Muscle of back (tissue), 3 donors: ENCODE measurements at regions not wholly inside any gene's neighbourhood (a gene's known extent, or its start where the extent isn't known, plus 50 kb on each side); places are given as distances from the start of the nearest gene placed in this dataset.
"Not testable (repeated sequence)": the region's sequence is repeated elsewhere in the genome, so short reads cannot be mapped to it uniquely, and the experiment has no call there.

Source experiments
- DNase-seq, 3 donors: peaks; one replicate each; pipeline versions ENCODE4 v3.0.0 to v3.0.0-alpha.2; 2013

DNA sequence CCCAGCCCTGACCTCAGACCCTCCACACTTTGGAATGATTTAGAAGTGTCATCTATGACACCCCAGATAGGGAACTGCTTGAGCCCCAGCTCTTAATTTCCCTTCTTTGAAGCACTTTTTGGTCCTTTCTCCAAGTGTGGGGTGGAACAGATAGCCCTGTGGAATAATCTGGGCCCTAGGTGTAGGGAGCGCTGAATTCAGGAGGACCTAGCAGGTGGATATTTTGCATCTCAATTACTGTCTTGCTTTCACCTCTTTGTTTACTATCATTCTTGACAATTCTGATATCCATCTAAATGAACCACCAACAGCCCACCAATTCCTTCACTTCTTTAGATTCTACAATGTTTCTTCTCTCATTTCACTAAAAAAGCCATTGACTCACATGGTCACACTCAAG, 850.4 kb downstream of the KCNJ2 start:
- DNase-seq: no peak

DNA sequence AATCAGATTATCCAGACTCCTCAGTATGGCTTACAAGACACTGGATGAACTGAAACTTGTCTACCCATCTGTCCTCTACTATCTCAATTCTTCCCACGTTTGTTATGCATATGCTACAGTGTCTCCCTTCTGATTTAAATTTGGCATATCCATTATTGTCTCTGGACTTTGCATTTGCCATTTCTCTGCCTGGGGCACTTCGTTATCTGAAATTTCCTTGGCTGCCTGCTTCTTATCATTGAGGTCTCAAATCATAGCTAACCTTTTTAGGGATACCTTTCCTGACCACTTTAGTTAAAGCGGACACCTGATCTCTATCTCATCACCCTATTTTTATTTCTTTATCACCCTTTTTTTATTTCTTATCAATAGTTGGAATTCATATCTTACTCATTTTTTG, 853.4 kb downstream of the KCNJ2 start:
- DNase-seq: no peak

DNA sequence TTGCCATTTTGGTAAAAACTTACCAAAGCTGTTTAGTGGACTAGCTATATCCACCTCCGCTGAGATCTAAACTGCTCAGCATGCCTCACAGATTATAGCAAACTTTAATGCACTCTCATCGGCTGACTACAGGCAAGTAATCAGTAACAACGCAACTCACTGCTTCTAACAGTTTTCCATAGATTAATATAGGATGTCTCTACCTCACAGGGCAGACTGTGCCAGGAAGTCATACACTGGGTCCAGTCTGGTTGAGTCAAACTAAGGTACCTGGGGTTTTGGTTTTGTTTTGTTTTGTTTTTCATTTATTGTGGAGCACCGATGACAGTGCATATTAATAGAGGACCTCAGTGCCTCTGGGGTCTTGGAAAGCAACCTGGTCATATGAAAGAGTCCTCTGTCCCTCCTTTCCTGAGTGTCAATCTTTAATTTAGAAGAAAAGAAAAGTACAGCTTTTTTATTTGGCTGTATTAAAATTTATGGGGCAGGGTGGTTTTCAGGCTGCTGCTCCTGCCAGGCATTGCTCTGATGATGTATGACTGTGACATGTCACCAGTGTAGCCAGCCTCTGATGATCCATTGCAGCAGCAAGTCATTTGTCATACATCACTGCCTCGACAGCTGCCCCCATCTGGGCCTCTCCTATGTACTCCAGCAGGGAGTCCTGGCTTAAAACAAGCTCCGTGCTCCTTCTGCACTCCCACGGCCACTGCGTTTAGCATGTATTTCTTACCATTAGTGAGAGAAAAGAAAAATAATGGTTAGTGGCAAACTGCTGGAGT, 854.1 kb downstream of the KCNJ2 start:
- peak; percentile 6 to 20 (median 11) for DNase-seq

DNA sequence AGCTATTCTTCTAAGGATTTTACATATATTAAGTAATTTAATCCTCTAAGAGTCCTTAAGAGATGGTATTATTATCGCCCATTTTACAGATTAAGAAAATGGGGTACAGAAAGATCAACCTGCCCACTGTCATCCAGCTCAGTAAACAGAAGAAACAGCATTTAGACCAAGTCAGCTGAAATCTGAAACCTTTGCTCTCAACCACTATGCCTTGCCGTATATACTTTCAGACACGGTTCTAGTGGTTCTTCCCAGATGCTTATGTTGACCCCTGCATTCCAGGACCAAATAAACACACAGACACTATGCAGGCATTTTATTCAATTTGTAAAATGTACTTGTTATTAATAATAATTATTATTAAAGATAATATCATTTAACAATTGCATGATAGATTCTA, 854.8 kb downstream of the KCNJ2 start:
- peak in 1 of 3 donors; percentile 1 for DNase-seq

DNA sequence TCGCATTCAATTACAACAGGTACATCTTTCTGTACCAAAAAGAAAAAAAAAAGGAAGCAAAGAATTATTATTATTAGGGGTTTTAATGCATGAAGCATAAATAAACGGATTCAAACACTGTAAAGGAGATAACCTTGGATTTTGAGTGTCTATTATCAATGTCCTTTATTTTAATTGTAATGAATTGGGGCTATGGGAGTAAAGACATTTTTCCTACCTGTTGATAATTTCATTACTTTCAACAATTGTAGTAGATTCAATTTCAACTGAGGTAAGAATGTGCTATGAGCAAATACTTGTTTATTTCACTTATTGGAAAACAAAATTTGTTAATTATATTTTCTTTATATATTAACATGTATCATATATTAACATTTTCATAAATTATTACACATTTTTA, 855.6 kb downstream of the KCNJ2 start:
- no peak for DNase-seq

DNA sequence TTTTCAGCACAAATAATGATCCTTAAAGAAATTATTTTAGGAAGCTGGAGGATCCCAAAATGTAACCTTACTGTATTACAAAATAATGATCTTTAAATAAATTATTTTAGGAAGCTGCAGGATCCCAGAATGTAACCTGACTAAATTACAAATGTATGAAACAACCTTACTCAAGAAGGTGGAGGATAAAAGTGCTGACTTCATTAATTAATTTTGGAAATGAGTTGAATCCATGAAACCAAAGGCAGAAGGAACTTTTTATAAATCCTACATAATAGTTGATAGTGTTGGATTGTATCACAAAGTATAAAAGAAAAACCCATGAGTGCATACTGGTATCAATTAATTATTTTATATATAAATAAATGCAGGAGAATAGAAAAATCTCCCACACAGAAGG, 859.9 kb downstream of the KCNJ2 start:
- no peak for DNase-seq

DNA sequence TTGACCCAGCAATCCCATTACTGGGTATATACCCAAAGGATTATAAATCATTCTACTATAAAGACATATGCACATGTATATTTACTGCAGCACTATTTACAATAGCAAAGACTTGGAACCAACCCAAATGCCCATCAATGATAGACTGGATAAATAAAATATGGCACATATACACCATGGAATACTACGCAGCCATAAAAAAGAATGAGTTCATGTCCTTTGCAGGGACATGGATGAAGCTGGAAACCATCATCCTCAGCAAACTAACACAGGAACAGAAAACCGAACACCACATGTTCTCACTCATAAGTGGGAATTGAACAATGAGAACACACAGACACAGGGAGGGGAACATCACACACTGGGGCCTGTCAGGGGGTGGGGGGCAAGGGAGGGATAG, 862.0 kb downstream of the KCNJ2 start:
- not testable (repeated sequence) for DNase-seq

DNA sequence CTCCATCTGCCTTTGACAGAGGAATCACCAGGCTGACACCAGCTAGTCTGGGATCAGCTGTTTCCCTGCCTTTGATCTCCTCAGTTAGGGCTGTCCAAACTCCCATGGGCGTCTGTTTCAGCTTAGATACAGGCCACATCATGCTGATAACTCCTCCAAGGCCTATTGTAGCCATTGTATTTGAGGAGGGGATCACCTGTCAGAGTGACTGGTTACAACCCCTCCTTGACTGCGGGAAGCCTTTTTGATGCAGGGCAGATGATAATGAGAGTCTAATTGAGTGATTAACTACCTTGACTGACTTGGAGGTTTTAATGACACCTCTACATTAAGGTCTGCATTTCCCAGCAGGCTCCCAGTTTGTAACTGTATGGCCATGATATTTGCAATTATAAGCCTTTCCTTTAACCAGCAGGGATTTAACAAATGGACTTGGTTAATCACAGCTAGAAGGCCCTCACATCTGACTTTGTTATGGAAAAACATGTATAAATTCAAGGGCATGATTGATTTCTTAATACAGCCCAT, 863.5 kb downstream of the KCNJ2 start:
- no peak for DNase-seq

DNA sequence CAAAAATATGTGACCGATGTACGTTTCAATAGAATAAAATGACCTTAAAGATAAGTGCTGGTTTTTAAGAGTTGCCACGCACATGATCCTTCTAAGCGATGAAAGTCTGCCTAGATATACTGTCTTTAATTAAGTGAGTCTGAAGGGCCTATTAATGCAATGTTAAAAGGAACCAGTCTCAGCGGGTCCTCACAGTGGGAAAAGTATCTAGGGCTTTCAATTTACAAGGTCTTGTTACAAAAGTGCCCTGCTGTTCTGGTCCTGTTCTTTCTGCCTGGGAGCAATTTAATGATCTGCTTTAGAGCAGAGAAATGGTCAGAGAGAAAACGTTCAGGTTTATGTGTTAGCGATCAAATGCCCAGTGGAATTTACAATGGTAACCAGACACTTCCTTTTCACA, 864.0 kb downstream of the KCNJ2 start:
- DNase-seq: no peak

DNA sequence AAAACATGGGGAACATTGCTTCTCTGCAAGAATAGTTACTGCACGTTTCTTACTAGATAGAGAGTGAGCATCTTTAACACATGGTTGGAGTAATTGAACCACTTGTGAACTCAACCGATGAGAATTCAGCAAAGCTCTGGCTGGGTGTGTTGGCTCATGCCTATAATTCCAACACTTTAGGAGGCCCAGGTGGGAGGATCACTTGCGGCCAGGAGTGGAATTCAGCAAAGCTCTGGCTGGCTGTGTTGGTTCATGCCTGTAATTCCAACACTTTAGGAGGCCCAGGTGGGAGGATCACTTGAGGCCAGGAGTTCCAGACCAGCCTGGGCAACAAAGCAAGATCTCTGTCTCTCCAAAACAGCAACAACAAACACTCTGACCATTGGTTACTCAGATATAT, 865.9 kb downstream of the KCNJ2 start:
- DNase-seq: no peak

DNA sequence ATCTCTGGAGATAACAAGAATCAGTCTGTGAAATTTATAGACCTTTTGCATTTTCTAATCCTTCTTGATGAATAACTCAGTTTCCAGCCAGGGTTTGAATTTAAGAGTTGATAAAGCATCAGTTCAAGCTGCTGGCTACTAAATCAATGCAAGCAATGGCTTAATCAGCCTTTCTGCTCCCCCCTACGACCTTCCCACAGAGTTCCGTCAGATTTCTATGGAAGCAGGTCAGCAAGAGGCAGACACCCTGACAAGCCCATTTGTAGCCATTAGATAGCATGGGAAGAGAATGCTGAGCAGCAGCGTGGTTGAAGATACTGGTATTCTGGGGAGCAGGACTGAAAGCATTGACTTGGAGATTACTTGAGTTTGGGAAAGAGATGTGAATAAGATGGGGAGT, 868.1 kb downstream of the KCNJ2 start:
- DNase-seq: no peak

DNA sequence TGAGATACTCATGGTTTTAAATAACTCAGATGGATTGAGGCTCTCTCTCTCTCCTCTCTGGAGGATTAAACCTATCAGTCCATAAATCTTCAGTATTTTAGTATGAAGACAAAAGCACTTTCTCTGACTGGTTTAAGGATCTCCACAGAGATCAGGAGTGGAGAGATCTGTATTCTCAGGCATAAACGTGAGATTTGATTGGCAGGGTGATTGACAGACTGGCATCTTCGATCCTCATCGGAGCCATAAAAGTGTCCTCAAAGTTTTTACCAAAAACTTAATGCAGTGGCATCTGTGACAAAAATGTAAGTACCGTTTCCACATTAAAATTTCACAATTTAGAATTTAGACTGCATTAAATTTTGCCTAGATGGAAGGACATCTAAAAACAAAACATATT, 870.1 kb downstream of the KCNJ2 start:
- no peak for DNase-seq

DNA sequence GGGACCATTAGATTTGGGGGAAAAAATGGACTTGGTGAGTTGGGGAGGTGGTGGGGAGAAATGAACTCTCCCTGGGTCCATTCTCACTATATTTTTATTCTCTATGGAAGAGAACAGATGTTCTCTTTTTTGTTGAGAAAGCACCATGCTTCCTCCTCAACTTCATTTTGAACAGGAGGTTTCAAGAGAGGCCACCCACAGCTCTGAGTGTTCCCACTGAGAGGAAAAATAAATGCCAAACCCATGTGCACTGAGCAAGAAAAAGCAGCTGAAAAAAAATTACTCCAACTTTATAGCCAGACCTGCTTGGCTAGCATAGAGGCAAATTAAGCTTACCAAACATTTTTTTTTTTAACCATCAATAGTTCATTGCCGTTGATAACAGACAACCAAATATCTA, 883.6 kb downstream of the KCNJ2 start:
- DNase-seq: no peak

DNA sequence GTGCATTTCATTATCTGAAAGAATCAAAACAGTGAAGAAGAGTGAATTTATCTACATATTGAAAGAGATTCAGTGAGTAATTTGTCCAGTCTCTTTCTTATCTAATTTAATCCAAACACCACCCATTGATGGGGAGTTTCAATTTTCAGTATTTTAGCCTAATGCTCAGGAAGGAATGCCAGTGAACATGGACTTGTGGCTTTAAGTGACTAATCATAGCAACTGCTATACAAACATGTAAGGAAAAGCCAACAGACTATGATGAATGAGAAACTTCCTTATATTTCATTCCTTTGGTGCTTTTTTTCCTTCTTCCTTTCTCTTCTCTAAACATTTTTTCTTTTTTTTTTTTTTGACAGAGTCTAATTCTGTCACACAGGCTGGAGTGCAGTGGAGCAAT, 885.8 kb downstream of the KCNJ2 start:
- DNase-seq: no peak

DNA sequence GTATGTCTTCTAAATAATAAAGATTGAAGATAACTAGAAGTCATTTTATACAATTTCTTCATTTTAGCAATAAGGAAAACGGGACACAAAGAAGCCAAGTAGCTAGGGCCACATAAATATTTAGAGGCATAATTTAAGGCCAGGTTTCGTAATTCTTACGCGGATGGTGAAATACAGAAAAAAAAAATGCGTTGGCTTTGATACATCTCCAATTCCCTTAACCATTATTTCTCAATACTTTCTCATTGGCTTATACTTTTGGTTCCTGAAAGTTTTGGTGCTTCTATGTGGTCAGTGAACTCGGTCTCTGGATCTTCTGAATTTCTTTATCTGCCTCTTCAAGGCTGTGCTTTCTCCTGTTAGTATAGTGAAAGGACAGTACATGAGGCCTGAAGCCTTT, 888.1 kb downstream of the KCNJ2 start:
- DNase-seq: no peak

DNA sequence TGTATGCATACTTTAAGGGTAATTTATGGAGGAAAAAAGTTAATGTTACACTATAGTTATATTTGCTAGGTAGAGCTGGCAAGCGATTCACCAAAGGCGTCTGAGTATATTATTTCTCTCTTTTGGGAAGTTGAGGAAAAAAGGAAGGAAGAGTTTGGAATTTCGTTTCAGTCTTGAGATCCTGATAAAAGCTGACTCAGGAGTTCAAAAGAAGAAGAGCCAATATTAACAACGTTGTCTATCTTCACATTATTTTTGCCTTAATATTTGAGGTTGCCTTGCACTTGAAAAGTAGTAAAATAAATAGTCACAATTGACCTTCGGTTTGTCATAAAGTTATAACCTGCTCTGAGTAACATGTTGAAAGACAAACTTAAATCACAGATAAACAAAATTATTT, 888.6 kb downstream of the KCNJ2 start:
- DNase-seq: no peak

DNA sequence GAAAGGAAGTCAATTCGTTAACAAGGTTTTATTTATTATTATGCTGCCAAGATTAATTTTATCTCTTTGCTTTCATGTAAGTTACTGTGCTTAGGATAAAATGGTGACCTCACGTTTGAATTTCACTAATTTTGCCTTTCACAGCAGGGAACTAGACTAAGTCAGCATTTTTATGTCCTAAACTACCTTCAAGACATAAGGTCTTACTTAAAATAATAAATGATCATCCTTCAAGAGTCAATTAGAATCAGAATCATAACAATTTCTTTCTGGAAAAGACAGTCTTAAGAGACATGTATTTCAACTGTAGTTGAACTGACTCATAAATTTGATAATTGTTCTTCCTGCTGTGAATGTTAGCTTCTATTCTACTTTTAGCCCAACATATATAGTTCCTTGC, 893.8 kb downstream of the KCNJ2 start:
- DNase-seq: no peak

DNA sequence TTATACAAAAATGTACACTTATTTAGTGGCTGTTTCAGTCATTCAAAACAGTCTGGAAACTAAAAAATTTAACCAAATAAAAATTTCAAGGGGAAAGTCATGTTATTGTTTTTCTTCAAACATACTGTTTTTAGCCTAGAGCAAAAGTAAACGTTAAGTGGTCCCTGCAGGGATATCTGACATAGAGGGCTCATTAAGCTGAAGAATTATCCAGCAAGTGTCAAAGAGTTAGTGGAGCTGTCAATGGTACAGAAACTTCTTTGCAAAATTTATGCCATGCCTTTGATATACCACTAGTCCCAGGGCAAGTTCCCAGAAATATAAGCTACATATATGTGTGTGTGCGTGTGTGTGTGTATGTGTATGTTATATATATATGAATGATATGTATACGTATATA, 894.2 kb downstream of the KCNJ2 start:
- DNase-seq: no peak

DNA sequence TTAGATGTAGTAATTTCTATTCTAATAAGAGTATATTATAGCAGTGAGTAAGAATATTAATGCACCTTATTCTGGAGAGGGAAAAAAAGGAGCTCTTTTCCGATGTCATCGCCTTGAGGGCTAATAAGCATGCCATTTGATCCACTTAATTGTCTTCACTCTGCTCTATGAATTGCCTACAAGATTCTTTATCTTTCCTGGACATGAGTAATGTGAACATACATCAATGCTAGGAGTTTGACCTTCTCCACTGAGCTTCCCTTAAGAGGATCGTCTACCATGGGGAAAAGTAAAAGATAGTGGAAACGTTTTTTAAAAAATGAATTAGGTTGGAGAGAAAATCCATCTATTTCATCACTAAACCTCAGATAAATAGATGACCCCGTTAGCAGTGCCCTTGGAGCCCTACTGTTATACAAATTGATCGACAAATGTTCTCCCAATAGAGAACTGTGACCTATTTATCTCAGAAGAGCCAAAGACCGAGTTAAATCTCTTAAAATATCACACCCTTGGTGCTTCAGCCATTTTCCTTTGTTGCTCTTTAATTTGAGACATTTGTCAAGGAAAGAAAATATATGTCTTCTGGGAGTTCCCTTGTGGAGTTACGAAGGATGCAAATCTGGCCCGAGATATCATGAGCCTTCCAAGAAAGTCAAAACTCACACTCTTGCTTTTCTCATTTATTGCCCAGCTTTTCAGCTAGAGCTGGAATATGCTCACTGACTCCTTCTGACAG, 898.5 kb downstream of the KCNJ2 start:
- DNase-seq: peak in 2 of 3 donors; percentile 10 to 39

DNA sequence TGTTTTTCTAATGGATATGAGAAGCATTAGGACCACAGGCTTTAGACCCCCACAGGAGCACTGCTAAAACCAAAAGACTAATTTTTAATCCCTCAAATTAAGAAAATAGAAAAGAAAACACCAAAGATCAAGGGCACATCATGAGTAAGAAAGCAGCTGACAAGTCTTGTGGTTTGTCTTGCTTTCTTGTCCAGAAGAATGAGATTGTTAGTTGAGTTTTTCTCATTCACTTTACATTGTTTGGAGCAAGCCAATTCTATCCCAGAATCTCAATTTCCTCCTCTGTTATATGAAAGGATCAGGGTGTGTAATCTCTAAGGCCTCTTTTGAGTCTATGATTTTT, 899.0 kb downstream of the KCNJ2 start:
- no peak for DNase-seq

DNA sequence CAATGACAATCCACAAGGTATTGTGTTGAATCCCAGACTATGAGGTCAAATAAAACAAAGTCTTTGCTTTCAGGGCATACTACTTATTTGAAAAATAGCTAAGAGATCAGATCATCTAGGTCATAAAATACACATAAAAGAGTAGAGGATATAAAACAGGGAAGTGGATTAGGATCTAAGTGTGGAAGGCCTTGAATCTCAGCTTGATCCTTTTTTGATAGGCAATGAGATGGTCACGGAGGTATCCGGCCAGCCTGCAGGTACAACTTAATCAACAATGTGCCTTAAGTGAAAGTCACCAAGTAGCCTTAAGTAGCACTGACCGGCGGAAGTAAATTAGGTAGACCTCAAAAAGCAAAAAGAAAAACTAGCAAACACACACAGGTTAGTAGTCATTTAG, 901.7 kb downstream of the KCNJ2 start:
- no peak for DNase-seq

DNA sequence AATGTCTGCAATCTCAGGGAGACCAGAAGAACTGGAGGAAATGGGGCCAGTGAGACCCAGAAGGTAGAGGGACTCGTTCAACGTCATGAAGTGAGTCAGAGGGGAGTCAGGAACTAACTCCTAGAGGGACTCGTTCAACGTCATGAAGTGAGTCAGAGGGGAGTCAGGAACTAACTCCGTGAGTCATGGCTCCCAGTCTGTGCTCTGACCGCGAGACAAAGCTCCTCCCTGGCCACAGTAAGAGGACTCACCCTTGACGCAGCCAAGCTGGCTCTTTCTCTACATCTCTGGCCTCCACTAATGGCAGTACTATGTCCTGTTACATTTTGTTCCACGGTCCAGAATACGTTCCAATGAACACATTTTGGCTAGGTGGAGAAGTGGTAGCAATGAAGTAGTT, 902.5 kb downstream of the KCNJ2 start:
- DNase-seq: peak in 1 of 3 donors; percentile 86

DNA sequence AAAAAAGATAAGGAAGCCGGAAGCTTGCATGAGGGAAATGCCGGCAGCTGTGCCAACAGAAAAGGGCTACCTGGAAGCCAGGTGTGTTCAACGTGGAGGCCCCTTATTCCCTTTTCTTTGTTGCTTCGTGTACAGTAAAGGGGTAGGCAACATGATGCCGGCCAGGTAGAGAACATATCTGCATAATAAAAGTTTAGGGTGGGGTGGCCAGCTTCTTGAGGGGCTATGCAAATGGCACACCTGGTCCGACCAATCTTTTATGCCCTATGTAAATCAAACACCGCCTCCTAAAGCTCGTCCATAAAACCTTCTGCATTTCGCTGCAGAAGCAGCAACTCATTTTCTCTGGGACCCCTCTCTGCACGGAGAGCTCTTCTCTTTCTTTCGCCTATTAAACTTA, 911.6 kb downstream of the KCNJ2 start:
- no peak for DNase-seq

DNA sequence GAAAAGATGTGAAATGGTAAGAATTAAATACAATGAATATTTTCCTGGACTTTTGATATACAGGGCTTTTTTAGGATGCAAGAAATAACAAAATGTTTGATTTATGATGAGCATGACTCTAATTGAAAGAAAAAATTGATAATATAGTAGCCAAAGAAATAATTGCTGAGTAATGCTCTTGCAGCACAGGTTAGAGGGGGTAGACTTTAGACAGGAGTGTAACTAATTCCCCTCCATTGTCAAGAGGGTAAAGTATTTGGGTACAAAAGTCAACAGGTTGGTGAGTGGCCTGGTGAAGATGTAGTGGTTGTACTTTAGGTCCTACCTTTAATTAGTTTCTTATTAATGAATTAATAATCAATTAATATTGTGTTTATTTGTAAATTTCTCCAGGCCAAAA, 912.3 kb downstream of the KCNJ2 start:
- DNase-seq: no peak
